ENCODE measurements at regions not wholly inside any gene's neighbourhood (a gene's known extent, or its start where the extent isn't known, plus 50 kb on each side); places are given as distances from the start of the nearest gene placed in this dataset.

DNA sequence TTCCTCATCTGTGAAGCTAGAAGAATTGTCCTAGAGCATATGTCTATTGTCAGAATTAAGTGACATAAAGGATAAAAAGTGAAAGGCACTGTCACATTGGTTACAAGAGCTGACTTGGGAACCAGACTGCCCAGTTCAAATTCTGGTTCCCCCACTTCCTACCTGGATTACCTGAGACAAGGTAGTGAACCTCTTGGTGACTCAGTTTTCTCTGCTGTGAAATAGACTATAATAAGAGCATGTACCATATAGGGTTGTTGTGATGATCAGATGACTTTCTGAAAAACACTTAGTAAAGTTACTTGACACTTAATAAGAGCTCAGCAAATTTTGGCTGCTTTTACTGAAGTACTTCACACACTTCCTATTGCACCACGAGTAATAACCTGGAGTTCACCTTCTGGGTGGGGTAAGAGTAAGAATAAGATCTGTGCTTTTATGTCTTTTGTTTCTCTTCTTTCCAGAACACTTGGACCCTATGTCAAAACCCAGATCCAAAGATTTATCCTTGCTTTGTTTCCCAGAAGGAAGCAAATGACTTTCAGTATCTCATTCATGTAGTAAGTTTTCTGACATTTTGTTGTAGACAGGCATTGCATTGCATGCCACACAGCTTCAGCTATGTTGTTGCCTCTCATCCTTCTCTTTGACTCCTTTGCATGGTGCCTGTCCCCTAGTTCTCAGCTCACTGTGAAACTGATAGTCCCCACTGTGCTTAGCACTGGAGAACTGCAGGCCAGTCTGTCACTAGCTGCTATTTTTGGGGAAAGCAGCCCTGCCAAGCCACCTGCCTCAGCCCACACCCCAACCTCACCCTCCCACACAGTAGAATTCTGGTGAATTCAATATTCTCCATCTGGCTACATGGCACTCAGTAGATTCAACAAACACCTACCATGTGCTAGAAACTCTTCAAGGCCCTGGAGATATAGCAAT is 121.8 kb upstream of the POU2AF2 start:
- TF ChIP-seq, protein P1, sequence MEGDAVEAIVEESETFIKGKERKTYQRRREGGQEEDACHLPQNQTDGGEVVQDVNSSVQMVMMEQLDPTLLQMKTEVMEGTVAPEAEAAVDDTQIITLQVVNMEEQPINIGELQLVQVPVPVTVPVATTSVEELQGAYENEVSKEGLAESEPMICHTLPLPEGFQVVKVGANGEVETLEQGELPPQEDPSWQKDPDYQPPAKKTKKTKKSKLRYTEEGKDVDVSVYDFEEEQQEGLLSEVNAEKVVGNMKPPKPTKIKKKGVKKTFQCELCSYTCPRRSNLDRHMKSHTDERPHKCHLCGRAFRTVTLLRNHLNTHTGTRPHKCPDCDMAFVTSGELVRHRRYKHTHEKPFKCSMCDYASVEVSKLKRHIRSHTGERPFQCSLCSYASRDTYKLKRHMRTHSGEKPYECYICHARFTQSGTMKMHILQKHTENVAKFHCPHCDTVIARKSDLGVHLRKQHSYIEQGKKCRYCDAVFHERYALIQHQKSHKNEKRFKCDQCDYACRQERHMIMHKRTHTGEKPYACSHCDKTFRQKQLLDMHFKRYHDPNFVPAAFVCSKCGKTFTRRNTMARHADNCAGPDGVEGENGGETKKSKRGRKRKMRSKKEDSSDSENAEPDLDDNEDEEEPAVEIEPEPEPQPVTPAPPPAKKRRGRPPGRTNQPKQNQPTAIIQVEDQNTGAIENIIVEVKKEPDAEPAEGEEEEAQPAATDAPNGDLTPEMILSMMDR (IDR thresholded peaks at IDR 0.05), result no peak
- no peak for TF ChIP-seq POLR2A (IDR thresholded peaks at IDR 0.05)

DNA sequence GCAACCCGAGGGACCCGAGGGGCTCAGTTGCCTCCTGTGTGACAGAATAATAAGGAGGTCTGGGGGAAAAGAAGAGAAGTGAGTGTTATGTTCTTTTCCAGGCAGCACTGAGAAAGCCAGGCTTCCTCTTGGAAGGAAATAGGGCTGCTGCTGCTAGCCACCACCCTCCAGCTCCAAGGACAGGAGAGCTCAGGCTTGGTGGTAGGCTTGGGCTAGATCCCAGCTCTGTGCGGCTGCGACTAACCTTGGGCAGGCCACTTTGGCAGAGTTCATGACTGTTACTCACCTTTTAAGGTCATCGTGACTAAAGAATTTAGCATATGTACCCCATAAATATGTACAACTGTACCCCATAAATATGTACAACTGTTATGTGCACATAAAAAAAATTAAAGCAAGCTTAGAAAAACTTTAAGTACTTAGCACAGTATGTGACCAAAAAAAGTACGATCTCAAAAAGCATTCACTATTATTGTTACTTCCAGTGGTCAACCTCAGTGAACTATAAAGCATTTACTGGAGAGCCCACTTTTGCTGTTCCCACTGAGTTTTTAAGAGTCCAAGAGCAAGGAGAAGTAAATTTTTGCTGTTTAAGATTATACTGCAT is 124.7 kb upstream of the POU2AF2 start:
- Histone ChIP-seq H3K4me1 (peaks cover 17% of the 10 kb centered on the region), H3K27ac (peak overlapping the region; percentile 48 to 71), H3K9me3 (no peaks in the 10 kb centered on the region), H3K4me3 (no peak overlapping the region), H3K27me3 (no peaks in the 10 kb centered on the region), H3K36me3 (ENCODE audit: low read depth, missing control alignments) (no peaks in the 10 kb centered on the region)
- WGBS, 2 donors, result 50 to 53% methylated on average over 6 of the region's 6 CpGs
- intact Hi-C loops (cut with DNase I; ENCODE audit: low total_unique reads), result no loop called here
- peak; percentile 23 for DNase-seq
- TF ChIP-seq POLR2A (IDR thresholded peaks at IDR 0.05), result no peak
- TF ChIP-seq, protein P1 (IDR thresholded peaks at IDR 0.05), result no peak

More for the DNA sequence above, 121.8 kb upstream of the POU2AF2 start:
- no peaks in the 10 kb centered on the region for H3K36me3 ChIP-seq (ENCODE audit: low read depth, missing control alignments)
- no peak for DNase-seq
- no peak overlapping the region for H3K4me3 ChIP-seq
- intact Hi-C loops (cut with DNase I; ENCODE audit: low total_unique reads), result no loop called here
- WGBS, 2 donors, result 38 to 52% methylated on average over 1 of the region's 1 CpG
- no peaks in the 10 kb centered on the region for H3K27me3 ChIP-seq
- H3K27ac ChIP-seq, result no peak overlapping the region
- H3K4me1 ChIP-seq, result peaks cover 11% of the 10 kb centered on the region
- no peaks in the 10 kb centered on the region for H3K9me3 ChIP-seq

DNA sequence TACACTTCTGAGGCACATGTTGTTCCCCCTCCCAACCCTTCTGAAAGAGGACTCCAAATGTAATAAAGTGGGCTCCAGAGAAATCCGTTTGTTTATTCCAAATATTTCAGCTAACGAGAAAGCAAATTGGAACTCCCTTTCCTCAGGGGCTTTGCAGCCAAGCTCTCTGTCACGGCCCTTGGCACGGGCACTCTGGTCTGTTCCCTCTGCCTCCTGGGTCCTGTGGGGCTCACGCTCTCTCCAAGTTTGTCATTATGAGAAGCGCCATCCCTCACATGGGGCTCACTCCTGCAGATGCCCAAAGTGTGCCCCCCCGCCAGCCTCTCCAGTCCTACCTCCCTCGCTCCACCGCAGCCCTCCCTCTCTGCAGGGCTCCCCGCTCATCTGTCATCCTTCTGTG is 125.4 kb upstream of the POU2AF2 start:
- Histone ChIP-seq H3K4me1 (peaks cover 17% of the 10 kb centered on the region), H3K9me3 (no peaks in the 10 kb centered on the region), H3K27me3 (no peaks in the 10 kb centered on the region), H3K4me3 (no peak overlapping the region), H3K36me3 (ENCODE audit: low read depth, missing control alignments) (no peaks in the 10 kb centered on the region), H3K27ac (peak overlapping the region; percentile 48 to 71)
- TF ChIP-seq, protein P1 (IDR thresholded peaks at IDR 0.05), result no peak
- TF ChIP-seq POLR2A (IDR thresholded peaks at IDR 0.05), result no peak
- intact Hi-C loops (cut with DNase I; ENCODE audit: low total_unique reads), result no loop called here
- DNase-seq, result peak; percentile 28
- 63 to 64% methylated on average over 10 of the region's 10 CpGs for WGBS, 2 donors

GRCh38 chr11:111119751-111120150 is 125.8 kb upstream of the POU2AF2 start:
- H3K4me1 ChIP-seq, result peaks cover 17% of the 10 kb centered on the region
- H3K27ac ChIP-seq, result peak overlapping the region in 1 of 2 donors; percentile 71
- H3K27me3 ChIP-seq, result no peaks in the 10 kb centered on the region
- H3K9me3 ChIP-seq, result no peaks in the 10 kb centered on the region
- no peaks in the 10 kb centered on the region for H3K36me3 ChIP-seq (ENCODE audit: low read depth, missing control alignments)
- TF ChIP-seq, protein P1 (IDR thresholded peaks at IDR 0.05), result no peak
- no peak for TF ChIP-seq POLR2A (IDR thresholded peaks at IDR 0.05)
- DNase-seq, result no peak
- WGBS, 2 donors, result 49 to 73% methylated on average over 3 of the region's 3 CpGs
- no peak overlapping the region for H3K4me3 ChIP-seq
- intact Hi-C loops (cut with DNase I; ENCODE audit: low total_unique reads), result no loop called here

Measured in testis (tissue), 2 donors.